NCI-H446 (cell line): ENCODE measurements at regions not wholly inside any gene's neighbourhood (a gene's known extent, or its start where the extent isn't known, plus 50 kb on each side); places are given as distances from the start of the nearest gene placed in this dataset.
"Not testable (repeated sequence)": the region's sequence is repeated elsewhere in the genome, so short reads cannot be mapped to it uniquely, and the experiment has no call there.

Experiments
- DNase-seq, 2 experiments: peaks; one replicate each; lab custom pipeline; 2025; lab: John Stamatoyannopoulos, UW

GRCh38 chr7:153638821-153639435 is 413.3 kb upstream of the DPP6 start:
- DNase-seq, result no peak

DNA sequence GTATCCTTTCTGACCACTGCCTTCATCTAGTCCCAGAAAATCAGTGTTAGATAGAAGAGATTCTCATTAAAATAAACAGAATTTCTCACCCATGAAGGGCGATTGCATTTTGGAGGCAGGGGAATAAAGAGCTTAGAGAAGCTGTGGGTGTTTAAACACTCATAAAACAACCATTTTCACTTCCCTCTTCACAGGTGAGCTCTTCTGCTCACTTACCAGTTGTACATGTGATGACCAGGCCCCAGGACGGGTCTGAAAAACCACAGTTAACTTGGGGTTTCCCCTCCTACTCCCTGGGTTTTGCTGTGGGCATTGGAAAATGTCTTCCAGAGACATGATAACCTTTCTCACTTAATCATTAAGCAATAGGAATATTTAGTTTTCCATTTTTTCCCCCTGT is 411.6 kb upstream of the DPP6 start:
- DNase-seq, result no peak

GRCh38 chr7:153641199-153641598 is 411.0 kb upstream of the DPP6 start:
- no peak for DNase-seq

- no peak for DNase-seq
Observed at GRCh38 chr7:153642989-153643388, 409.2 kb upstream of the DPP6 start.

GRCh38 chr7:153657182-153657800 is 394.9 kb upstream of the DPP6 start:
- no peak for DNase-seq

DNA sequence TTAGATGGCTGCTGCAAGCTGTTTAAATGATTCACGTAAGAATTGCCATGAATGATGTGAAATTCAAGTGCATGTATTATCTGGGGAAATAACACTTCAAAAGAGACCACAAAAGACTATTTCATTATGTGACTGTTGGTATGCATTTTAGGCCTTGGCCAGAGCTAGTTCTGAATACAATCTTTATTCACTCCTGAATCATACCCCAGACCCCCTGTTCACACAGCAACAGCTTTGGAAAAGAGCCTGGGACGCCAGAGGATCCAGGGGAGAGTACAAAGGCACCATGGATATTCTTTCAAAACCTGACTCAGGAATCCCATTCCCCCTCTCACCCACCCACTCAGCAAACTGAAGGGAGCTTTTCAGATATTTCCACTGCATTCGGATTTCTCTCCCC is 377.1 kb upstream of the DPP6 start:
- no peak for DNase-seq

GRCh38 chr7:153682628-153683027 is 369.6 kb upstream of the DPP6 start:
- no peak for DNase-seq

DNA sequence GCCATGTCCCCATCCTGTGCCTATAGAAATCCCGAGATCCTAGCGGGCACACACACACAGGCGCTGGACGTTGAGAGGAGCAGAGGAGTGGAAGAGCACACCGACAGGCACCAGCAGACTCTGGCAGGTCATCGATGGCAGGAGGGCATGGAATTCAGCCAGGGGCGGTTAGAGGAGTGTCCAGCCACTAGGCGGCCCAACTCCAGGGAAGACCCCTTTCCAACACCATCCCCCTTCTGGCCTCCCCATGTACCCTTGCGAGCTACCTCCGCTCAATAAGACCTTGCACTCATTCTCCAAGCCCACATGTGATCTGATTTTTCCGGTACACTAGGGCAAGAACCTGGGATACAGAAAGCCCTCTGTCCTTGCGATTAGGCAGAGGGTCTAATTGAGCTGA is 356.0 kb upstream of the DPP6 start:
- DNase-seq, result no peak

- no peak for DNase-seq
Observed at GRCh38 chr7:153698046-153698445, 354.2 kb upstream of the DPP6 start.

- no peak for DNase-seq
Observed at GRCh38 chr7:153701678-153702077, 350.5 kb upstream of the DPP6 start.

DNA sequence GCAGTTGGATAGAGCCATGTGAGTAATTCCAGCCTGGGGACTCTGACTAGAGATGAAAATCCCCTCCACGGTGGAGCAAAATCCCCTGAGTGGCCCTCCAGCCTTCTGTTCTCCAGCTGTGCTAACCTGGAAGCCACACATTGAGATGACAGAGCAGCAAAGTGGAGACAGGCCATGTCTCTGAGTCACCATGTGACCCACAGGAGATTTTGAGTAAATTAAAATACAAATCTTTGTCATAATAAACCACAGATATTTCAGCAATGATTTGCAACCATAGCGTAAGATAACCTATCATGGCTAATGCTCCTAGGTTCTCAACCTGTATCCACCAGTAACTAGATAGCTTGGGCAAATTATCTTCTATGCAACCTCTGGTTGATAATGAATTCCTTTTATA is 328.3 kb upstream of the DPP6 start:
- not testable (repeated sequence) for DNase-seq

DNA sequence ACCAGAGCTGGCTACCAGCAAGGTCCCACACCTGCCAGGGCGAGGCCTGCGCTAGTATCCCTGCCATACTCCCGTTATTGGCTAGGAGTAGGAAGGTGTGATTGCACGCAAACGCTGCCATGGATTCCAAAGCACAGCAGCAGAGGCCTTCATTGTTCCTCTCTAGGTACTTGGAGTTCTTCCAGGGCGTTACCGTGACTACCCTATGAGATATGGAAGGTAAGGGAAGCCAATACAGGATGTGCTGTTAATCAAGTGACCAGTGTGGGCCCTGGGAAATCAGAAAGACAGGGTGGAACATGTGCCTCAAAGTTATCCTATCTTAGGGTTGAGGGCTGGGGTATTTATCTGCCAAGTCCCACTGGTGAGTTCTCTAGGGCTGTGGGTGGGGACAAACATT is 320.7 kb upstream of the DPP6 start:
- not testable (repeated sequence) for DNase-seq

DNA sequence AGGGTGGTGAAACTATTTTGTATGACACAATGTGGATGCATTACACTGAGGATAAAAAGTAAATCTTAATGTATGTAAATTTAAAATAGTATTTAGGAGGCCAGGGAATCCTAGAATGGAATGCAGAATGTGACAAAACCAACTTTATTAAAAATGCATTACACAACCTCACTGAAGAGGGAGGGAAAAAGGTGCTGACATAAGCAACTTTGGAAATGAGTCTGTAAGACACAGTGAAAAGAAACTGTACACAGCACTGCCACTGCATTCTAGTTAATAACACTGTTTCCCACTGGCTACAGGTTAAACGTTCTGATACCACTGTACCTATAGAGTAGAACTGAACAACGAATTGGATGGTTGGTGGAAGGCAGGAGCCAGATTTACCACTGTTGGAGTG is 308.8 kb upstream of the DPP6 start:
- DNase-seq, result not testable (repeated sequence)

- not testable (repeated sequence) for DNase-seq
Observed at GRCh38 chr7:153747969-153748368, 304.2 kb upstream of the DPP6 start.

DNA sequence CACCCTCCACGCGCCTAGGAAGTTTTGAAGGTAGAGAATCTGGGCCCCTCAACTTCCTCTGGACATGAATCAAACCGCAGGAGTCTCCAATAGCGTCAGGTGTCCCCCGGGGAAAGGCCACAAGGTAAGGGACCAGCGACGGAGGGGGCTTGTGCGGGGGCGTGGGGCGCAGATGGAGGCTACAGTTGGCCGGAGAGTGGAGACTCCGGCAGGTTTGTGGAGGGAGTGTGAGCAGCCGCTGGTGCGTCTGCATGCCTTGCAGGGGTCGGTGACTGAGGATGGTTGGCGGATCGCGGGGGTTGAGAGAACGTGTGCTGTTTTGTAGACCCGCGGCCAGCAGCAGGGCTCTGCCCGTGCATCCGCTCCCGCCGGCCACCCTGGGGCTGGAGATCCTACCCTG is 303.3 kb upstream of the DPP6 start:
- DNase-seq, result not testable (repeated sequence)

DNA sequence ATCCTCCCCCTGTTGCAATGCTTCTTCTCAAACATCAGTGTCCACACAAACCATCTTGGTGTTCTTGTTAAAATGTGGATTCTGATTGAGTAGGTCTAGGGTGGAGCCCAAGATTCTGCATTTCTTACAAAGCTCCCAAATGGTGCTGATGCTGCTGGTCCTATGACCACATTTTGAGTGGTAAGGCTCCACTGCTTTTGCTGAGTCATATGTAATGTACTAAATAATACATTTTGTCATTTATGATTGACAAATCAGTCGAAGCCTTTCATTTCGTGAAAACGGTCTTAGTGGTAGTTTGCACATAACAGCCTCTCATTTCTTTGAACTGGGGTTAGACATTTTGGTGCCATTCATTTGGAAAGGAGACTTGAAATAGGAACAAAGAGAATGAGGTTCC is 286.3 kb upstream of the DPP6 start:
- not testable (repeated sequence) for DNase-seq

DNA sequence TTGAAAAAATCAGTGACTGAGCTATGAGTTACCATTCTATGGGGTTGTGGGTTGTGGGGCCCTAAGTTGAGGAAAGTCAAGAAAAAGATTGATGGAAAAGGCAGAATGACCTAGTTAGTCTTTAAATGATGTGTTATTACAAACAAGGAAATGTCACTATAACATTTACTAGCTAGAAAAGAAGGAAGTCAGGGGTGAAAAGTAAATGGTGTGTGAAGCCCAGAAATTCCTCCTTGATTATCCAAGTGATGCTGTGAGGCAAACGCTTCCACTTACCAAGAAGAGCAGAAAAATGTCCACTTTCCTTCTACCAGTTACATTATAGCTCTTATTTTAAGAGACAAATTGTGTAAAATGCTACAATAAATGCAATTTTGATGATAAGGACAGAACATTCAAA is 285.3 kb upstream of the DPP6 start:
- DNase-seq, result not testable (repeated sequence)

GRCh38 chr7:153772966-153773365 is 279.2 kb upstream of the DPP6 start:
- DNase-seq, result no peak

- not testable (repeated sequence) for DNase-seq
Observed at GRCh38 chr7:153776940-153777339, 275.3 kb upstream of the DPP6 start.

DNA sequence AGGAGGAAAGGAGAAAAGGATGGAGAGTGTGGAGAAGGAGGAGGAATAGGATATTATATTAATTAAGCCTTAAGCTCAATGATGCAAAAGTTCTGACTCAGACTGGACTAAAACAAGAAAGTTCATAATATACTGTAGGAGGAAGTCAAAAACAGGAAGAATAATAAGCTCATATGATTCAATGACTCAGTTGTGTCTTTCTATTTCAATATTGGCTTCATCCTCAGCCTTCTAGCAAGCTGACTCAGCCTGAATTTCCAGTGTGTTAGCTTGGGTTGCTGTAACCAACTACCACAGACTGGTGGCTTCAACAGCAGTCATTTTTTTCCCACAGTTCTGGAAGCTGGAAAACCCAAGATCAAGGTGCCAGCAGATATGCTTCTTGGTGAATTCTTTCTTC is 254.8 kb upstream of the DPP6 start:
- DNase-seq, result not testable (repeated sequence)

- no peak for DNase-seq
Observed at GRCh38 chr7:153808117-153808516, 244.1 kb upstream of the DPP6 start.

DNA sequence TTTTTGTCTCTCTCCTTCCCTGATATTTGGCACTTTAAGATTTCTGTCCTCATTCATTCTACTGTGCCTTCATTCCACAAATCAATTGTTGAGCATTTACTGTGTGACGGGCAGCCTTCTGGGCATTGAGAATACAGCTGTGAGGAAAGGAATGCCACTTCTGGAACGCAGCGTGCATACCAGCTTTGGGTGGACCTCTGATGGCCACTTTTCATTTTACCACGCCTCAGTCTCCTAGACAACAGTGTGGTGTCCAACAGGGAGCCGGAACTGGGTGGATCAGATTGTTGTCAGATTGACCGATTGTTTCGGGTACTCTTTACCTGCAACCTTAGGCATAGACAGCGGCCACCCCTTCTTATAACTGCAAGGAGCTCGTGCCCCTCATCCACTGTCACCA is 222.7 kb upstream of the DPP6 start:
- no peak for DNase-seq

- peak in 1 of 2 experiments; percentile 3 for DNase-seq
Observed at GRCh38 chr7:153832160-153832559, 220.0 kb upstream of the DPP6 start.

DNA sequence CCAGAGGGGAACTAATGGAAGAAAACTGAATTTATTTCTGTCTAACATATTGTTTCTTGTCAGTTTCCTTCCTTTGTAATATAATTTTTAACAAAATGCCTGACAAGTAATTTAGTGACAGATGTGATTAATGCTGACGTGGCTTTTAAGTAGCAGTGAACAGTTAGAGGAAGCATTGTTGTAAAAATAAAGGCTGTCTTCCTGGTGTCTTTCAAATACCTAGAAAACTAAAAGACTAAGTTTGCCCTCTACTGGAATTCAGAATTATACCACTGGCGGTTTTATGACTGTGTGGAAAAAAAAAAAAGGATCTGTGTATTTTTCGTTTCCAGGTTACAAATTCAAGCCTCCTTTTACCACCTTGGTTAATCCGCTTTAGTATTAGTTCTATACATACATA is 217.1 kb upstream of the DPP6 start:
- no peak for DNase-seq
